ENCODE measurements at regions not wholly inside any gene's neighbourhood (a gene's known extent, or its start where the extent isn't known, plus 50 kb on each side); places are given as distances from the start of the nearest gene placed in this dataset.

- no peaks in the 10 kb centered on the region for H3K9me1 ChIP-seq (ENCODE audit: control insufficient read depth, insufficient read depth, low read length)
- no TSS peak for BruUV-seq (replicated peaks)
- TF ChIP-seq GTF2E2 (tag; IDR thresholded peaks at IDR 0.05): no peak
- no peak for TF ChIP-seq FOXP4 (CRISPR knock-in tag; IDR thresholded peaks at IDR 0.05; ENCODE audit: borderline replicate concordance)
- no peak for TF ChIP-seq U2AF1 (optimal IDR thresholded peaks at IDR 0.05; ENCODE audit: low read depth, low read length)
- TF ChIP-seq ZNF282 (CRISPR knock-in tag; IDR thresholded peaks at IDR 0.05): no peak
- TF ChIP-seq DACH1 (IDR thresholded peaks at IDR 0.05; ENCODE audit: partially characterized antibody): no peak
- TF ChIP-seq TCF15 (CRISPR knock-in tag; IDR thresholded peaks at IDR 0.05): no peak
- no peak for TF ChIP-seq PRMT5 (CRISPR knock-in tag; IDR thresholded peaks at IDR 0.05)
- TF ChIP-seq E2F3 (CRISPR knock-in tag; IDR thresholded peaks at IDR 0.05): no peak
- TF ChIP-seq ZNF699 (CRISPR knock-in tag; IDR thresholded peaks at IDR 0.05; ENCODE audit: insufficient replicate concordance): no peak
- no peak for TF ChIP-seq ZNF41 (CRISPR knock-in tag; conservative IDR thresholded peaks at IDR 0.05)
- no peak for TF ChIP-seq ZFP91 (CRISPR knock-in tag; IDR thresholded peaks at IDR 0.05)
- TF ChIP-seq LEF1 (IDR thresholded peaks at IDR 0.05): no peak
- no peak for TF ChIP-seq BDP1 (IDR thresholded peaks at IDR 0.05; ENCODE audit: insufficient read depth, insufficient read length)
- no peak for TF ChIP-seq NCOA1 (IDR thresholded peaks at IDR 0.05; ENCODE audit: low read depth)
- no peak for TF ChIP-seq ETV6 (IDR thresholded peaks at IDR 0.05; ENCODE audit: borderline replicate concordance in 1 of 2, low read depth in 2 of 2, low read length in 1 of 2)
- no peak for TF ChIP-seq ETV6 (CRISPR knock-in tag; IDR thresholded peaks at IDR 0.05; ENCODE audit: borderline replicate concordance)
- TF ChIP-seq OTX1 (CRISPR knock-in tag; IDR thresholded peaks at IDR 0.05): no peak
- TF ChIP-seq DNMT1 (IDR thresholded peaks at IDR 0.05): no peak
- TF ChIP-seq ZNF77 (CRISPR knock-in tag; IDR thresholded peaks at IDR 0.05): no peak
- no peak overlapping the region for H3K4me3 ChIP-seq
- no peaks in the 10 kb centered on the region for H3K4me1 ChIP-seq (replicated peaks in 1 of 2; ENCODE audit: control insufficient read depth in 2 of 2, insufficient read depth in 2 of 2, low read length in 2 of 2)
- no peaks in the 10 kb centered on the region for H3K36me3 ChIP-seq (ENCODE audit: control insufficient read depth, insufficient read depth, low read length)
- no peak overlapping the region for H2AFZ ChIP-seq (ENCODE audit: low read depth, low read length)
- DNase-seq (ENCODE audit: extremely low read depth in 1 of 4, low spot score in 3 of 4) (no peak), FAIRE-seq (no peak), ATAC-seq (no peak)
- H3K27ac ChIP-seq (ENCODE audit: extremely low read depth, low read depth, low read length): no peak overlapping the region
- 0% methylated on average over 1 of the region's 1 CpG for WGBS (ENCODE audit: insufficient coverage, low coverage, missing lambda C conversion rate)
- H3K27me3 ChIP-seq (ENCODE audit: control insufficient read depth in 2 of 2, insufficient read depth in 2 of 2, low read length in 2 of 2): no peaks in the 10 kb centered on the region
- H3K9me3 ChIP-seq (replicated peaks; ENCODE audit: control insufficient read depth, insufficient read depth, low read depth, low read length): no peaks in the 10 kb centered on the region
- H3K9ac ChIP-seq (ENCODE audit: insufficient read depth in 1 of 2, low read depth in 2 of 2, low read length in 2 of 2): no peak overlapping the region
- H4K20me1 ChIP-seq (replicated peaks; ENCODE audit: control insufficient read depth, insufficient read depth, low read length): no peaks in the 10 kb centered on the region
- in situ Hi-C loops (cut with MboI): no loop called here
- no peak overlapping the region for H3K4me2 ChIP-seq (ENCODE audit: insufficient read depth, low read length)
- CTCF ChIA-PET (ENCODE audit: low intra/inter-chr PET ratio): no interaction called here
- POLR2A ChIA-PET: interaction anchor here (0.7 kb wide), 1 partner anchor 365 kb away, joined by 4 read pairs; no protein-coding TSS in a partner anchor
- no peaks in the 10 kb centered on the region for H3K79me2 ChIP-seq (ENCODE audit: control insufficient read depth, insufficient read depth, low read length)
- intact Hi-C loops (cut with micrococcal nuclease): no loop called here
Measured at GRCh38 chr2:149787206-149787605, 199.6 kb upstream of the MMADHC start.

Data from K562 (cell line).